ENCODE measurements at regions not wholly inside any gene's neighbourhood (a gene's known extent, or its start where the extent isn't known, plus 50 kb on each side); places are given as distances from the start of the nearest gene placed in this dataset.

DNA sequence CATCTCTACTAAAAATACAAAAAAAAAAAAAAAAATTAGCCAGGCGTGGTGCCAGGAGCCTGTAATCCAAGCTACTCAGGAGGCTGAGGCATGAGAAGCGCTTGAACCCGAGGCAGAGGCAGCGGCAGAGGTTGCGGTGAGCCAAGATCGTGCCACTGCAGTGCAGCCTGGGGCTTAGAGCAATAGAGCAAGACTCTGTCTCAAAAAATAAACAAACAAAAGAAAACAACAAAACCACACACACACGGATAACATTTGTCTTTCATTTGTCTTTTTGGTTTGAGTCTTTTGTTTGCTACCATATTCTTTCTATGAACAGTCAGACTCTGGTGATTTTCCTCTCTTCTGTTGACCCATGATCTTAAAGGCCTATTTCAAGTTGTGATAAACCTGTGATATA lies 1168.3 kb upstream of the WWC1 start:
- Histone ChIP-seq H3K4me1 (ENCODE audit: control insufficient read depth, insufficient read depth, low read length) (no peaks in the 10 kb centered on the region), H3K36me3 (ENCODE audit: control insufficient read depth, insufficient read depth, low read length) (no peaks in the 10 kb centered on the region), H3K4me3 (ENCODE audit: low read depth, low read length) (no peak overlapping the region), H3K27me3 (ENCODE audit: control insufficient read depth, insufficient read depth, low read length) (no peaks in the 10 kb centered on the region), H3K27ac (ENCODE audit: low read depth, low read length) (no peak overlapping the region), H3K9ac (ENCODE audit: low read length) (no peak overlapping the region), H3K9me3 (ENCODE audit: control insufficient read depth, insufficient read depth, low read depth, low read length) (no peaks in the 10 kb centered on the region)

DNA sequence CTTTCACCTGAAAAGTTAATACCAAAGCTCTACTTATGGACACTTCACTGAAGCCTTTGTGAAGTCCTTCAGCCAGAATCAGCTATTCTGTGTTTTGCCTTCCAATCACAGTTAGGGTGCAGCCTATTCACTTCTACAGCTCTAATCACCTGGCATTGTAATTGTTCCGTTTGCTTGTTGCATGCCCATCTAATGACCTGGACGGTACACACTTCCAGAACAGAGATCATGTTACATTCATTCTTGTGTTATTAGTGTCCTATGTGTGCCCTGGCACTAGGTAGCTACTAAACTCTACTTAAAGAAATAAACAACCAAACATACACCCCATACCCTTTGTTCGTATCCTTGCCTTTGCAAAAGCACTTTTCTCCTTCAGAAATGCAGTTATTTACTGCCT lies 1162.9 kb upstream of the WWC1 start:
- no peaks in the 10 kb centered on the region for H3K27me3 ChIP-seq (ENCODE audit: control insufficient read depth, insufficient read depth, low read length)
- H3K9ac ChIP-seq (ENCODE audit: low read length) = no peak overlapping the region
- no peaks in the 10 kb centered on the region for H3K36me3 ChIP-seq (ENCODE audit: control insufficient read depth, insufficient read depth, low read length)
- H3K4me3 ChIP-seq (ENCODE audit: low read depth, low read length) = no peak overlapping the region
- H3K9me3 ChIP-seq (ENCODE audit: control insufficient read depth, insufficient read depth, low read depth, low read length) = no peaks in the 10 kb centered on the region
- H3K4me1 ChIP-seq (ENCODE audit: control insufficient read depth, insufficient read depth, low read length) = no peaks in the 10 kb centered on the region
- H3K27ac ChIP-seq (ENCODE audit: low read depth, low read length) = no peak overlapping the region

DNA sequence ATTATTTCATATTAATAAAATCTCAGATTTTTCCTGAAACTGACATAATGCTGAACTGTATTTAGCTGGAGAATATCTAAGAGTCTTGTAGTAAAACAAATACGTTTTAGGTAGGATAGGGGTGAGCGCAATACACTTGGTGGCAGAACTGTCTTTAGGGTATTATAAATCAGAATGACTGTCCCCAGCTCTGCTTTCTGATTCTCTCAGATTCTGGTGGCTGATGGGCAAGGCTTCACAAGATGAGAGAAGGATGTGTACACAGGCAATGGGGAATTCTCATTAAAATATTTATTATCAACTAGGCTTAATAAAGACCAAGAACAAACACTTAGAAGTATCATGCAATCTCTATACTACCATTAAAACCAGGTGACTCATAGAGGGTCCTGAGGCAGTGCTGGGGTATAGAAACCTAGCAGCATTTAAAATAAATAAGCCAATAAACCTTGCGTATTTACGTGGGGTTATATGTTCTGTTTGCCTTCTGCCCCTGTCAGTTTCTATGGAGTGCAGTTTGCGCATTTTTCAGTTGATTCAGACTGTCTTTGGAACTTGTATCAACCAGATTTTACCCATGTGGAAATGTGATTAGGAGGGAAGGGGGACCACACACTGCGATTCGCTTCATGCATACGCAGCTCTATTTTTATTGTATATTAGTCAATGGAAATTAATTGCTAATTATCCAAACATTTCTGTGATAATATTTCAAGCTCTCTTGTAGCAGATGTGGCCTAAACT lies 1150.7 kb upstream of the WWC1 start:
- Histone ChIP-seq H3K4me3 (ENCODE audit: low read depth, low read length) (no peak overlapping the region), H3K4me1 (ENCODE audit: control insufficient read depth, insufficient read depth, low read length) (no peaks in the 10 kb centered on the region), H3K27ac (ENCODE audit: low read depth, low read length) (no peak overlapping the region), H3K36me3 (ENCODE audit: control insufficient read depth, insufficient read depth, low read length) (no peaks in the 10 kb centered on the region), H3K9ac (ENCODE audit: low read length) (no peak overlapping the region), H3K9me3 (ENCODE audit: control insufficient read depth, insufficient read depth, low read depth, low read length) (no peaks in the 10 kb centered on the region), H3K27me3 (ENCODE audit: control insufficient read depth, insufficient read depth, low read length) (no peaks in the 10 kb centered on the region)

DNA sequence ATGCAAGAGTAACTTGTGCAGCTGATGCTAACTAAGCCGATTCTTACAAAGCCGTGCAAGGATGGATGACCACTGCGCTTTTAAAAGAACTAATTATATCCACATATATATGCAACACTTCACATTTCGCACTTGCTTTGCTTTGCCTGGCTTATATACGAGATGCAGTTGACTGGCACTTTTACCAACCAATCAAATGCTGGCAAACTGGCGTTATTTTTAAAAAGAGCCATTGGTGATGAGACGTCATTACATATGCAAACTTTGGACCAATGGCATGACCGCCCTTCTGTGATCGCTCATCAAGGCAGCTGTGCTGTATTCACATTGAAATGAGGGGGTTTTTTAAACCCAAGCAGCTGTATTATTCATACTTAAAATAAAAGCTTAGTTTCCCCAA lies 1147.7 kb upstream of the WWC1 start:
- Histone ChIP-seq H3K4me1 (ENCODE audit: control insufficient read depth, insufficient read depth, low read length) (no peaks in the 10 kb centered on the region), H3K4me3 (ENCODE audit: low read depth, low read length) (no peak overlapping the region), H3K36me3 (ENCODE audit: control insufficient read depth, insufficient read depth, low read length) (no peaks in the 10 kb centered on the region), H3K9me3 (ENCODE audit: control insufficient read depth, insufficient read depth, low read depth, low read length) (no peaks in the 10 kb centered on the region), H3K9ac (ENCODE audit: low read length) (no peak overlapping the region), H3K27me3 (ENCODE audit: control insufficient read depth, insufficient read depth, low read length) (no peaks in the 10 kb centered on the region), H3K27ac (ENCODE audit: low read depth, low read length) (no peak overlapping the region)

DNA sequence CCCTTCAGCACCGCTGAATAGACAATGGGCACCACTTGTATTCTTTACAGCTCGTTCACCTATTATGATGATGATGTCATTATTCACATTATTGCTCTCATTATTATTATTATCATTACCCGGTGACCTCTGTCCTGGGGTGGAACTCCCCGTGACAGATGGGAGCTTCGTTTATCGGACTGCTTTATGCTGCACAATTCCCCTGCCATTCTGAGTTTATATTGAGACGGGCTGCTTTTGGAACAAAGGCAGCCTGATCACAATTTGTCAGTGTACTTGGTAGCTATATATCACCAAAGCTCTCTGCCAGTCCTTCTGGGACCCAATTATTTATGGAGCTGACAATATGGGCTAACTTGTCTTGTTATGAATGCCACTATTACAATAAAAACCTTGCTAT lies 1145.6 kb upstream of the WWC1 start:
- Histone ChIP-seq H3K9ac (ENCODE audit: low read length) (no peak overlapping the region), H3K27me3 (ENCODE audit: control insufficient read depth, insufficient read depth, low read length) (no peaks in the 10 kb centered on the region), H3K4me1 (ENCODE audit: control insufficient read depth, insufficient read depth, low read length) (no peaks in the 10 kb centered on the region), H3K4me3 (ENCODE audit: low read depth, low read length) (no peak overlapping the region), H3K27ac (ENCODE audit: low read depth, low read length) (no peak overlapping the region), H3K36me3 (ENCODE audit: control insufficient read depth, insufficient read depth, low read length) (no peaks in the 10 kb centered on the region), H3K9me3 (ENCODE audit: control insufficient read depth, insufficient read depth, low read depth, low read length) (no peaks in the 10 kb centered on the region)

DNA sequence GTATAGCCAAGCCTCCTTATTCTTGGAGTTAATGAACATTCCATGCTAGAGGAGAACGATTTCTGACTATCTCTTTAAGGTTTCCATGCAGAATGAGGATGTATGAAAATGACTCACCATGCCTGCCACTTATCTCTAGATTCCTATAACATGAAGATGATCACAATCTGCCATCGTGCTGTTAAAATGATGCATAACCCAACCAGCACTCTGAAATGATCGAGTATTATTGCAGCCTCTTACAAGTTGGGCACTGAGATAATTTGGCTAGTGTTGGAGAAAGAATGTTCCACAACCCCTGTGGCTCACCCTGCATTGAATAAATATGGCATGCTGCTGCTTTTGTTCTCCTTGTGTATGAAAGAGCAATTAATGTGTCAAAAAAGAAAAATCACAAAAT lies 1143.6 kb upstream of the WWC1 start:
- no peak overlapping the region for H3K4me3 ChIP-seq (ENCODE audit: low read depth, low read length)
- H3K9me3 ChIP-seq (ENCODE audit: control insufficient read depth, insufficient read depth, low read depth, low read length) = no peaks in the 10 kb centered on the region
- no peaks in the 10 kb centered on the region for H3K27me3 ChIP-seq (ENCODE audit: control insufficient read depth, insufficient read depth, low read length)
- H3K9ac ChIP-seq (ENCODE audit: low read length) = no peak overlapping the region
- no peaks in the 10 kb centered on the region for H3K4me1 ChIP-seq (ENCODE audit: control insufficient read depth, insufficient read depth, low read length)
- H3K27ac ChIP-seq (ENCODE audit: low read depth, low read length) = no peak overlapping the region
- no peaks in the 10 kb centered on the region for H3K36me3 ChIP-seq (ENCODE audit: control insufficient read depth, insufficient read depth, low read length)

DNA sequence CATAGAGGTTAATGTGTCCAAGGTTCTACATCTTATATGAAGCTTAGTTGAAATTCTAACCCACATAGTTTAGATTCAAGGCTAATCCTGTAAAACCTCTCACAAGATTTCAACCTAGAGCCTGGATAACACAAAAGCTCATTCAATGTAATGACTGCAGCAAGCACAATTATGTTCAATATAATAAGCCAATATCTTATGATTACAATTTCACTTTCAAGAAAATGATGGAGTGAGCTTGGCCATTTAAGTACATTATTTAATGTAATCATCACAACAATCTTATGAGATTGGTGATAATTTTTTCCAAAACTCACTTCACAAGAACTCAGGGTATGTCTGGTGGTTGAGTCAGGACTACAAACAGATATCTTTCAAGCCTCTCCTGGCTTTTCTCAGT lies 1140.8 kb upstream of the WWC1 start:
- Histone ChIP-seq H3K4me1 (ENCODE audit: control insufficient read depth, insufficient read depth, low read length) (peaks cover 4% of the 10 kb centered on the region; the same call in 1 of the 2 replicates), H3K9me3 (ENCODE audit: control insufficient read depth, insufficient read depth, low read depth, low read length) (no peaks in the 10 kb centered on the region), H3K27me3 (ENCODE audit: control insufficient read depth, insufficient read depth, low read length) (no peaks in the 10 kb centered on the region), H3K27ac (ENCODE audit: low read depth, low read length) (no peak overlapping the region), H3K36me3 (ENCODE audit: control insufficient read depth, insufficient read depth, low read length) (no peaks in the 10 kb centered on the region), H3K4me3 (ENCODE audit: low read depth, low read length) (no peak overlapping the region), H3K9ac (ENCODE audit: low read length) (no peak overlapping the region)

DNA sequence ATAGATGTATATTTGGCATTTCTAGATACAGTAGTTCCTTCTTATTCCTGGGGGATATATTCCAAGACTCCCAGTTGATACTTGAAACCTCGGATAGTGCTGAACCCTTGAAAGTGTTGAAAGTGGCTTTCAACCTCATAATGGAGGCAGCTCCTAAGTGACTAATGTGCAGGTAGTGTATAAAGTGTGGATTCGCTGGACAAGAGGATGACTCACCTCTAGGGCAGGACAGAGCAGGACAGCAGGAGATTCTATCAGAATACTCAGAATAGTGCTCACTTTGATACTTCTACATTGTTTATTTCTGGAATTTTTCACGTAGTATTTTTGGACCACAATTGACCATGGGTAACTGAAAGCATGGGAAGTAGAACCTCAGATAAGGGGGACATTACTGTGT lies 1138.9 kb upstream of the WWC1 start:
- Histone ChIP-seq H3K9me3 (ENCODE audit: control insufficient read depth, insufficient read depth, low read depth, low read length) (no peaks in the 10 kb centered on the region), H3K36me3 (ENCODE audit: control insufficient read depth, insufficient read depth, low read length) (no peaks in the 10 kb centered on the region), H3K27me3 (ENCODE audit: control insufficient read depth, insufficient read depth, low read length) (no peaks in the 10 kb centered on the region), H3K27ac (ENCODE audit: low read depth, low read length) (no peak overlapping the region), H3K4me3 (ENCODE audit: low read depth, low read length) (no peak overlapping the region), H3K9ac (ENCODE audit: low read length) (no peak overlapping the region), H3K4me1 (ENCODE audit: control insufficient read depth, insufficient read depth, low read length) (peaks cover 5% of the 10 kb centered on the region; the same call in 1 of the 2 replicates)

DNA sequence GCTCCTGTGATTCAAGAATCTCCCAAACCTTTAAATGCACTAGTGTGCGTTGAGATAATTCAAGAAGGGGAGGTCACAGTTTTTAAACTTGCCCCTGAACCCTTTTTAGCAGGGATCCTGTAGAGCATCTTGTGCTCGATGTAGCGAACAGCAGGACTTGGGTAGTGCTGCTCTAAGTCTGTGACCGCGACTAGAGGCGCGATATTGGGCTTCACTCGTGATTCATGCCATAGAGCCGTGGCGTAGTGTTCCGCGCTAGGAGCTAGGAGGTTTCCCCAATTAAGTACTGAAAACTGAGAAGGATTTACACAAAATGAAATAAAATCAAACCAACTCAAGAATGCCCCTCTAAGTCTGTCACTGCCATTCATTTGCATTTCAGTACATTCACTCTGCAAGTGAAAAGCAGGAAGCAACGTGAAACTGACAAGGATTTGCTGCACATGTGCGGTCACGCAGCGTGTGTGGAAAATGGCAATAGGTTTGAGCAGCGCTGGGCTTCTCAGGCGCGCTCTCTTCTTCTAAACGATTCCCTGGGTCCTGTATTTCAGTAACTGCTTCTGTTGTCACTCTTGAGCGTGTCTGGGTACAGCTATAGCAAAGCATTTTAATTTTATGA lies 1135.9 kb upstream of the WWC1 start:
- H3K27ac ChIP-seq (ENCODE audit: low read depth, low read length) = no peak overlapping the region
- no peaks in the 10 kb centered on the region for H3K27me3 ChIP-seq (ENCODE audit: control insufficient read depth, insufficient read depth, low read length)
- no peak overlapping the region for H3K9ac ChIP-seq (ENCODE audit: low read length)
- no peak overlapping the region for H3K4me3 ChIP-seq (ENCODE audit: low read depth, low read length)
- H3K4me1 ChIP-seq (ENCODE audit: control insufficient read depth, insufficient read depth, low read length) = peaks cover 5% of the 10 kb centered on the region; the same call in 1 of the 2 replicates
- H3K9me3 ChIP-seq (ENCODE audit: control insufficient read depth, insufficient read depth, low read depth, low read length) = no peaks in the 10 kb centered on the region
- no peaks in the 10 kb centered on the region for H3K36me3 ChIP-seq (ENCODE audit: control insufficient read depth, insufficient read depth, low read length)

DNA sequence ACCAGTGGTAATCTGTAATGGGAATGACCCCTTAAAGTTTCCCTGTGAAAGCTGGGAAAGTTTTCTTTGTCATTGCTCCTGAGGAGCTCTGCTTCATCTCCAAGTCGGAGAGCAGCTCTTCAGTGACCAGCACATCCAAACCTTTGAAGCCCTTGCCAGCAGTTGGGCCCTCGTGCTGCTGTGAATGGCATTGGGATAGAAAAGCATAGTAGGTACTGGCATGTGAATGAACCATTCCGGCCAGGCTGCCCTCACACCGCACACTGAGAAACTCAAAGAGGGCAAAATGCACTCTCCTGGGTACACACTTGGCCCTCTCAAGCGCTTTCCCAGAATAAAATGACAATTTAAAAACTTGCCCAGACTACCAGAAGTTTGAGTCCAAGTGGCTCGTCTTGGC lies 1135.0 kb upstream of the WWC1 start:
- Histone ChIP-seq H3K27ac (ENCODE audit: low read depth, low read length) (no peak overlapping the region), H3K4me1 (ENCODE audit: control insufficient read depth, insufficient read depth, low read length) (peaks cover 5% of the 10 kb centered on the region; the same call in 1 of the 2 replicates), H3K9ac (ENCODE audit: low read length) (no peak overlapping the region)

DNA sequence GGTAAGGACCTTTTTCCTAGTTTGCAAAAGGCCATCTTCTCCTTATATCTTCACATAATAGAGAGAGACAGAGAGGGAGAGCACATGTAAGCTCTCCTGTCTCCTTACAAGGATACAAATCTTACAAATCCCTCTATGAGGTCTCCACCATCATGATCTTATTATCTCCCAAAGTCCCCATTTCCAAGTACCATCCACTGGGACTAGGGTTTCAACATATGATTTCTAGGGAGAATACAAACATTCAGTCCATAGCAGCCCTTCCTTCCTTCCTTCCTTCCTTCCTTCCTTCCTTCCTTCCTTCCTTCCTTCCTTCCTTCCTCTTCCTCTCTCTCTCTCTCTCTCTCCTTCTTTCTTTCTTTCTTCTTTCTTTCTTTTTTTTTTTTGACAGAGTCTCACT lies 1132.9 kb upstream of the WWC1 start:
- Histone ChIP-seq H3K36me3 (ENCODE audit: control insufficient read depth, insufficient read depth, low read length) (no peaks in the 10 kb centered on the region), H3K4me3 (ENCODE audit: low read depth, low read length) (no peak overlapping the region), H3K4me1 (ENCODE audit: control insufficient read depth, insufficient read depth, low read length) (peaks cover 5% of the 10 kb centered on the region; the same call in 1 of the 2 replicates), H3K9ac (ENCODE audit: low read length) (no peak overlapping the region), H3K27ac (ENCODE audit: low read depth, low read length) (no peak overlapping the region), H3K27me3 (ENCODE audit: control insufficient read depth, insufficient read depth, low read length) (no peaks in the 10 kb centered on the region), H3K9me3 (ENCODE audit: control insufficient read depth, insufficient read depth, low read depth, low read length) (no peaks in the 10 kb centered on the region)

More for the DNA sequence above, 1135.0 kb upstream of the WWC1 start:
- H3K27me3 ChIP-seq (ENCODE audit: control insufficient read depth, insufficient read depth, low read length) = no peaks in the 10 kb centered on the region
- no peak overlapping the region for H3K4me3 ChIP-seq (ENCODE audit: low read depth, low read length)
- H3K9me3 ChIP-seq (ENCODE audit: control insufficient read depth, insufficient read depth, low read depth, low read length) = no peaks in the 10 kb centered on the region
- no peaks in the 10 kb centered on the region for H3K36me3 ChIP-seq (ENCODE audit: control insufficient read depth, insufficient read depth, low read length)
